Stimulated activated CD4-positive, alpha-beta T cell treated with anti-CD3 and anti-CD28 coated beads, Interleukin-15, amount 100 ng/mL, for 1 hour (primary cell): ENCODE measurements at regions not wholly inside any gene's neighbourhood (a gene's known extent, or its start where the extent isn't known, plus 50 kb on each side); places are given as distances from the start of the nearest gene placed in this dataset.

Source experiments
- DNase-seq, 2 donors: peaks; one replicate each; pipeline ENCODE4 v3.0.0-alpha.2; 2020; ENCODE audit warnings: low read depth in 1 of 2, low spot score in 1 of 2

- no peak for DNase-seq
Measured at GRCh38 chr2:240340361-240340761, 95.1 kb upstream of the GPC1 start.

- DNase-seq = no peak
Measured at GRCh38 chr2:240341064-240341463, 94.4 kb upstream of the GPC1 start.

GRCh38 chr2:240343548-240343947, 91.9 kb upstream of the GPC1 start:
- no peak for DNase-seq

- DNase-seq = no peak
Measured at GRCh38 chr2:240344904-240345303, 90.6 kb upstream of the GPC1 start.

- DNase-seq = no peak
Measured at GRCh38 chr2:240346015-240346752, 89.3 kb upstream of the GPC1 start.

- DNase-seq = no peak
Measured at GRCh38 chr2:240346753-240347372, 88.6 kb upstream of the GPC1 start.

- DNase-seq = no peak
Measured at GRCh38 chr2:240347373-240347940, 88.0 kb upstream of the GPC1 start.

GRCh38 chr2:240347949-240348500, 87.4 kb upstream of the GPC1 start:
- DNase-seq = no peak

GRCh38 chr2:240348522-240348921, 86.9 kb upstream of the GPC1 start:
- DNase-seq = no peak

- no peak for DNase-seq
Measured at GRCh38 chr2:240349133-240350005, 86.1 kb upstream of the GPC1 start.

GRCh38 chr2:240350006-240350355, 85.5 kb upstream of the GPC1 start:
- DNase-seq = no peak

- no peak for DNase-seq
Measured at GRCh38 chr2:240350696-240351087, 84.8 kb upstream of the GPC1 start.

GRCh38 chr2:240351088-240351741, 84.2 kb upstream of the GPC1 start:
- no peak for DNase-seq

- no peak for DNase-seq
Measured at GRCh38 chr2:240351826-240352426, 83.5 kb upstream of the GPC1 start.

GRCh38 chr2:240353086-240353798, 82.2 kb upstream of the GPC1 start:
- no peak for DNase-seq

- DNase-seq = no peak
Measured at GRCh38 chr2:240353944-240354343, 81.5 kb upstream of the GPC1 start.

GRCh38 chr2:240355001-240355891, 80.2 kb upstream of the GPC1 start:
- no peak for DNase-seq

GRCh38 chr2:240355962-240356361, 79.5 kb upstream of the GPC1 start:
- no peak for DNase-seq
